ENCODE measurements at regions not wholly inside any gene's neighbourhood (a gene's known extent, or its start where the extent isn't known, plus 50 kb on each side); places are given as distances from the start of the nearest gene placed in this dataset.

DNA sequence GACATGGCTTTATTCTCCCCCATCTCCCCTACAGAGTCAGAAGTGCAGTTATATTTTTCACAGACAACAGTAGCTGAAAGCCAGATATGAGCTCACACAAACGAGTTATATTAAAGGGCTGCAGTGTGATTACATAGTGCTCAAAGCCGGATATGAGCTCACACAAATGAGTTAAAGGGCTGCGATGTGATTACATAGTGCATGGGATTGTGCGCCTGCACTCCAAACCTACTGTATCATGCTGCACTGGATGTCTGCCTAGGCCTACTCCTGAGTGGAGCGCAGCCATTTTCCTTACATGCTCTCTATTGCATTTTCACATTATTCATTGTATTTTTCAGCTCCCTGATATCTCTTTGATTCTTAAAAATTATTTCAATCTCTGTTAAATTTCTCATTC lies 414.6 kb upstream of the LARGE1 start:
- H3K36me3 ChIP-seq (ENCODE audit: control insufficient read depth in 4 of 4, insufficient read depth in 3 of 4, low read depth in 1 of 4, low read length in 3 of 4) = no peaks in the 10 kb centered on the region
- TF ChIP-seq YY1 (IDR thresholded peaks at IDR 0.05) (no peak), RXRA (IDR thresholded peaks at IDR 0.05) (no peak), EGR1 (IDR thresholded peaks at IDR 0.05; ENCODE audit: low read depth in 2 of 2) (no peak), GABPA (IDR thresholded peaks at IDR 0.05 in 1 of 2, conservative IDR thresholded peaks at IDR 0.05 in 1 of 2) (no peak), SP1 (IDR thresholded peaks at IDR 0.05) (no peak), RAD21 (IDR thresholded peaks at IDR 0.05) (no peak), HNF4A (conservative IDR thresholded peaks at IDR 0.05) (no peak), TAF1 (conservative IDR thresholded peaks at IDR 0.05) (no peak)
- TF ChIP-seq, protein P1, sequence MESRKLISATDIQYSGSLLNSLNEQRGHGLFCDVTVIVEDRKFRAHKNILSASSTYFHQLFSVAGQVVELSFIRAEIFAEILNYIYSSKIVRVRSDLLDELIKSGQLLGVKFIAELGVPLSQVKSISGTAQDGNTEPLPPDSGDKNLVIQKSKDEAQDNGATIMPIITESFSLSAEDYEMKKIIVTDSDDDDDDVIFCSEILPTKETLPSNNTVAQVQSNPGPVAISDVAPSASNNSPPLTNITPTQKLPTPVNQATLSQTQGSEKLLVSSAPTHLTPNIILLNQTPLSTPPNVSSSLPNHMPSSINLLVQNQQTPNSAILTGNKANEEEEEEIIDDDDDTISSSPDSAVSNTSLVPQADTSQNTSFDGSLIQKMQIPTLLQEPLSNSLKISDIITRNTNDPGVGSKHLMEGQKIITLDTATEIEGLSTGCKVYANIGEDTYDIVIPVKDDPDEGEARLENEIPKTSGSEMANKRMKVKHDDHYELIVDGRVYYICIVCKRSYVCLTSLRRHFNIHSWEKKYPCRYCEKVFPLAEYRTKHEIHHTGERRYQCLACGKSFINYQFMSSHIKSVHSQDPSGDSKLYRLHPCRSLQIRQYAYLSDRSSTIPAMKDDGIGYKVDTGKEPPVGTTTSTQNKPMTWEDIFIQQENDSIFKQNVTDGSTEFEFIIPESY (IDR thresholded peaks at IDR 0.05) = no peak
- TF ChIP-seq, protein P2, sequence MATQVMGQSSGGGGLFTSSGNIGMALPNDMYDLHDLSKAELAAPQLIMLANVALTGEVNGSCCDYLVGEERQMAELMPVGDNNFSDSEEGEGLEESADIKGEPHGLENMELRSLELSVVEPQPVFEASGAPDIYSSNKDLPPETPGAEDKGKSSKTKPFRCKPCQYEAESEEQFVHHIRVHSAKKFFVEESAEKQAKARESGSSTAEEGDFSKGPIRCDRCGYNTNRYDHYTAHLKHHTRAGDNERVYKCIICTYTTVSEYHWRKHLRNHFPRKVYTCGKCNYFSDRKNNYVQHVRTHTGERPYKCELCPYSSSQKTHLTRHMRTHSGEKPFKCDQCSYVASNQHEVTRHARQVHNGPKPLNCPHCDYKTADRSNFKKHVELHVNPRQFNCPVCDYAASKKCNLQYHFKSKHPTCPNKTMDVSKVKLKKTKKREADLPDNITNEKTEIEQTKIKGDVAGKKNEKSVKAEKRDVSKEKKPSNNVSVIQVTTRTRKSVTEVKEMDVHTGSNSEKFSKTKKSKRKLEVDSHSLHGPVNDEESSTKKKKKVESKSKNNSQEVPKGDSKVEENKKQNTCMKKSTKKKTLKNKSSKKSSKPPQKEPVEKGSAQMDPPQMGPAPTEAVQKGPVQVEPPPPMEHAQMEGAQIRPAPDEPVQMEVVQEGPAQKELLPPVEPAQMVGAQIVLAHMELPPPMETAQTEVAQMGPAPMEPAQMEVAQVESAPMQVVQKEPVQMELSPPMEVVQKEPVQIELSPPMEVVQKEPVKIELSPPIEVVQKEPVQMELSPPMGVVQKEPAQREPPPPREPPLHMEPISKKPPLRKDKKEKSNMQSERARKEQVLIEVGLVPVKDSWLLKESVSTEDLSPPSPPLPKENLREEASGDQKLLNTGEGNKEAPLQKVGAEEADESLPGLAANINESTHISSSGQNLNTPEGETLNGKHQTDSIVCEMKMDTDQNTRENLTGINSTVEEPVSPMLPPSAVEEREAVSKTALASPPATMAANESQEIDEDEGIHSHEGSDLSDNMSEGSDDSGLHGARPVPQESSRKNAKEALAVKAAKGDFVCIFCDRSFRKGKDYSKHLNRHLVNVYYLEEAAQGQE (IDR thresholded peaks at IDR 0.05) = no peak
- TF ChIP-seq, protein P3, sequence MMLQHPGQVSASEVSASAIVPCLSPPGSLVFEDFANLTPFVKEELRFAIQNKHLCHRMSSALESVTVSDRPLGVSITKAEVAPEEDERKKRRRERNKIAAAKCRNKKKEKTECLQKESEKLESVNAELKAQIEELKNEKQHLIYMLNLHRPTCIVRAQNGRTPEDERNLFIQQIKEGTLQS (IDR thresholded peaks at IDR 0.05) = no peak
- TF ChIP-seq, protein P4, sequence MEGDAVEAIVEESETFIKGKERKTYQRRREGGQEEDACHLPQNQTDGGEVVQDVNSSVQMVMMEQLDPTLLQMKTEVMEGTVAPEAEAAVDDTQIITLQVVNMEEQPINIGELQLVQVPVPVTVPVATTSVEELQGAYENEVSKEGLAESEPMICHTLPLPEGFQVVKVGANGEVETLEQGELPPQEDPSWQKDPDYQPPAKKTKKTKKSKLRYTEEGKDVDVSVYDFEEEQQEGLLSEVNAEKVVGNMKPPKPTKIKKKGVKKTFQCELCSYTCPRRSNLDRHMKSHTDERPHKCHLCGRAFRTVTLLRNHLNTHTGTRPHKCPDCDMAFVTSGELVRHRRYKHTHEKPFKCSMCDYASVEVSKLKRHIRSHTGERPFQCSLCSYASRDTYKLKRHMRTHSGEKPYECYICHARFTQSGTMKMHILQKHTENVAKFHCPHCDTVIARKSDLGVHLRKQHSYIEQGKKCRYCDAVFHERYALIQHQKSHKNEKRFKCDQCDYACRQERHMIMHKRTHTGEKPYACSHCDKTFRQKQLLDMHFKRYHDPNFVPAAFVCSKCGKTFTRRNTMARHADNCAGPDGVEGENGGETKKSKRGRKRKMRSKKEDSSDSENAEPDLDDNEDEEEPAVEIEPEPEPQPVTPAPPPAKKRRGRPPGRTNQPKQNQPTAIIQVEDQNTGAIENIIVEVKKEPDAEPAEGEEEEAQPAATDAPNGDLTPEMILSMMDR (IDR thresholded peaks at IDR 0.05; ENCODE audit: low read depth, low read length, missing input control) = no peak
- no peak overlapping the region for H3K9ac ChIP-seq (ENCODE audit: low read depth in 1 of 2, low read length in 2 of 2)
- no peak for DNase-seq (ENCODE audit: low spot score)
- H3K9me3 ChIP-seq (ENCODE audit: control insufficient read depth in 4 of 4, low read length in 3 of 4) = peaks cover 0 to 12% (median 2%) of the 10 kb centered on the region in 4 donors
- H3K27me3 ChIP-seq (ENCODE audit: control insufficient read depth in 4 of 4, insufficient read depth in 4 of 4, low read length in 3 of 4) = peaks cover 0 to 3% (median 0%) of the 10 kb centered on the region in 4 donors
- WGBS = 70% methylated on average over 5 of the region's 5 CpGs
- H3K4me3 ChIP-seq (ENCODE audit: low read depth in 1 of 3, low read length in 3 of 3) = no peak overlapping the region
- no peaks in the 10 kb centered on the region for H3K4me1 ChIP-seq (ENCODE audit: control insufficient read depth in 4 of 4, insufficient read depth in 4 of 4, low read length in 3 of 4)
- no peak overlapping the region for H3K27ac ChIP-seq (ENCODE audit: low read depth in 1 of 2, low read length in 2 of 2)

DNA sequence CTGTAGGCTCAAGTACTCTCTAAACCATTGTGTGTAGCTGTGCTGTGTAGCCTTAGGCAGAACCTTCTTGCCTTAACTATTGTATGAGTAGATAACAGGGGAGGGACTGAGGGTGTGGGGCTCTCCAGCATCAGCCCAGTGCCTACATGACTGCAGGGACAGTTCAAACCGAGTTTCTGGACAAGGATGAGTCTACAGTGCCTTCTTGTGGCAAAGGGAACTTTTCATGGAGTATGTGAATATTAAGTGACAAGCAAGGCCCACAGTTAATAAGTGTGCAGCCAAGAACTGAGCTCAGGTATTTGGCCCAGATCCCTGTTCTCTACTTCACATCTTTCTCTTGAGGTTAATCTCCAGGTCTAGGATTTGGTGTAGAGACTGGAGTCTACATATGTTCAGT lies 424.4 kb upstream of the LARGE1 start:
- H3K4me3 ChIP-seq (ENCODE audit: low read depth in 1 of 3, low read length in 3 of 3) = no peak overlapping the region
- DNase-seq (ENCODE audit: low spot score) = no peak
- no peaks in the 10 kb centered on the region for H3K4me1 ChIP-seq (ENCODE audit: control insufficient read depth in 4 of 4, insufficient read depth in 4 of 4, low read length in 3 of 4)
- WGBS = 9% methylated on average over 1 of the region's 1 CpG
- H3K27me3 ChIP-seq (ENCODE audit: control insufficient read depth in 4 of 4, insufficient read depth in 4 of 4, low read length in 3 of 4) = peaks cover 0 to 10% (median 1%) of the 10 kb centered on the region in 4 donors
- H3K27ac ChIP-seq (ENCODE audit: low read depth in 1 of 2, low read length in 2 of 2) = no peak overlapping the region
- no peak overlapping the region for H3K9ac ChIP-seq (ENCODE audit: low read depth in 1 of 2, low read length in 2 of 2)
- no peaks in the 10 kb centered on the region for H3K36me3 ChIP-seq (ENCODE audit: control insufficient read depth in 4 of 4, insufficient read depth in 3 of 4, low read depth in 1 of 4, low read length in 3 of 4)
- no peaks in the 10 kb centered on the region for H3K9me3 ChIP-seq (ENCODE audit: control insufficient read depth in 4 of 4, low read length in 3 of 4)
- TF ChIP-seq NR2F2 (IDR thresholded peaks at IDR 0.05) = no peak
- no peak for TF ChIP-seq TAF1 (conservative IDR thresholded peaks at IDR 0.05)
- TF ChIP-seq, protein P4 (IDR thresholded peaks at IDR 0.05; ENCODE audit: low read depth, low read length, missing input control) = no peak
- TF ChIP-seq RXRA (IDR thresholded peaks at IDR 0.05) = no peak
- TF ChIP-seq, protein P5, sequence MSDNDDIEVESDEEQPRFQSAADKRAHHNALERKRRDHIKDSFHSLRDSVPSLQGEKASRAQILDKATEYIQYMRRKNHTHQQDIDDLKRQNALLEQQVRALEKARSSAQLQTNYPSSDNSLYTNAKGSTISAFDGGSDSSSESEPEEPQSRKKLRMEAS (IDR thresholded peaks at IDR 0.05) = no peak
- no peak for TF ChIP-seq JUND (IDR thresholded peaks at IDR 0.05)
- TF ChIP-seq HNF4A (conservative IDR thresholded peaks at IDR 0.05) = no peak
- TF ChIP-seq, protein P1 (IDR thresholded peaks at IDR 0.05) = no peak
- no peak for TF ChIP-seq YY1 (IDR thresholded peaks at IDR 0.05)
- no peak for TF ChIP-seq EGR1 (IDR thresholded peaks at IDR 0.05; ENCODE audit: low read depth in 2 of 2)
- no peak for TF ChIP-seq RAD21 (IDR thresholded peaks at IDR 0.05)
